ENCODE measurements at regions not wholly inside any gene's neighbourhood (a gene's known extent, or its start where the extent isn't known, plus 50 kb on each side); places are given as distances from the start of the nearest gene placed in this dataset.

GRCh38 chr12:20000229-20000849 lies 368.0 kb upstream of the PDE3A start:
- no peak for TF ChIP-seq CTCF (IDR thresholded peaks at IDR 0.05)
- TF ChIP-seq EZH2 (IDR thresholded peaks at IDR 0.05; ENCODE audit: borderline replicate concordance, insufficient read depth, low read depth, low read length, poor library complexity, severe bottlenecking) = no peak

Data from B cell (primary cell).